RWPE1 (cell line): ENCODE measurements at regions not wholly inside any gene's neighbourhood (a gene's known extent, or its start where the extent isn't known, plus 50 kb on each side); places are given as distances from the start of the nearest gene placed in this dataset.

Source experiments
- CTCF ChIA-PET: fragments of 350-600 bp; sonication (Branson Sonifier 250); formaldehyde crosslinking; extraction: SDS; loops from one replicate; lab custom pipeline; 2021; lab: Yijun Ruan, JAX
- POLR2A ChIA-PET: fragments of 400-600 bp; formaldehyde crosslinking; extraction: SDS; loops from one replicate; lab custom pipeline; 2020; ENCODE audit warnings: antibody characterized with exemption; ENCODE audit not compliant: low non-redundant PET; lab: Yijun Ruan, JAX
- DNase-seq: peaks from one replicate; pipeline ENCODE4 v3.0.0; 2012; ENCODE audit warnings: low spot score
- H3K27ac ChIP-seq: fragments of 450-650 bp; 2 replicates; pipeline ENCODE4 v1.5.1; 2017
- CTCF ChIP-seq: fragments of 450-650 bp; conservative IDR thresholded peaks from 2 replicates; pipeline ENCODE4 v1.5.1; 2017; ENCODE audit warnings: low read depth, mild to moderate bottlenecking

- no peak overlapping the region for H3K27ac ChIP-seq
- CTCF ChIA-PET, result interaction anchor here (0.7 kb wide), 1 partner anchor 20 kb away, joined by 3 read pairs; no protein-coding TSS in a partner anchor
- TF ChIP-seq CTCF, result no peak
- DNase-seq, result no peak
- POLR2A ChIA-PET, result no interaction called here
Observed at GRCh38 chr20:22499515-22500166, 84.7 kb downstream of the FOXA2 start.

GRCh38 chr20:22496817-22497216 lies 87.6 kb downstream of the FOXA2 start:
- peak; percentile 20 for DNase-seq
- TF ChIP-seq CTCF, result no peak
- CTCF ChIA-PET, result no interaction called here
- H3K27ac ChIP-seq, result no peak overlapping the region
- POLR2A ChIA-PET, result no interaction called here

GRCh38 chr20:22495789-22496188 lies 88.6 kb downstream of the FOXA2 start:
- H3K27ac ChIP-seq, result no peak overlapping the region
- no peak for DNase-seq
- no peak for TF ChIP-seq CTCF
- ChIA-PET POLR2A (no interaction called here), CTCF (no interaction called here)

GRCh38 chr20:22495172-22495571 lies 89.2 kb downstream of the FOXA2 start:
- ChIA-PET POLR2A (no interaction called here), CTCF (no interaction called here)
- no peak for TF ChIP-seq CTCF
- DNase-seq, result no peak
- H3K27ac ChIP-seq, result no peak overlapping the region

GRCh38 chr20:22492497-22492896 lies 91.9 kb downstream of the FOXA2 start:
- DNase-seq, result no peak
- CTCF ChIA-PET, result interaction anchor here (0.6 kb wide), 2 partner anchors 18 to 95 kb away, joined by 3 read pairs; no protein-coding TSS in a partner anchor
- POLR2A ChIA-PET, result no interaction called here
- H3K27ac ChIP-seq, result no peak overlapping the region
- no peak for TF ChIP-seq CTCF

GRCh38 chr20:22491194-22491505 lies 93.2 kb downstream of the FOXA2 start:
- CTCF ChIA-PET, result interaction anchor here (0.6 to 0.8 kb wide), 4 partner anchors 15 to 1332 kb away, joined by 3 read pairs; no protein-coding TSS in a partner anchor
- no peak for DNase-seq
- H3K27ac ChIP-seq, result no peak overlapping the region
- TF ChIP-seq CTCF, result no peak
- POLR2A ChIA-PET, result no interaction called here
